ENCODE measurements at regions not wholly inside any gene's neighbourhood (a gene's known extent, or its start where the extent isn't known, plus 50 kb on each side); places are given as distances from the start of the nearest gene placed in this dataset.
"Not testable (repeated sequence)": the region's sequence is repeated elsewhere in the genome, so short reads cannot be mapped to it uniquely, and the experiment has no call there.

- no peak for DNase-seq
These were observed 133.5 kb downstream of the TFCP2L1 start for GRCh38 chr2:121151311-121152109.

- no peak for DNase-seq
These were observed 132.1 kb downstream of the TFCP2L1 start for GRCh38 chr2:121152861-121153260.

- no peak for DNase-seq
These were observed 131.5 kb downstream of the TFCP2L1 start for GRCh38 chr2:121153516-121153915.

GRCh38 chr2:121155502-121156056 is 129.4 kb downstream of the TFCP2L1 start:
- no peak for DNase-seq

GRCh38 chr2:121157481-121157880 is 127.5 kb downstream of the TFCP2L1 start:
- not testable (repeated sequence) for DNase-seq

- no peak for DNase-seq
These were observed 125.5 kb downstream of the TFCP2L1 start for GRCh38 chr2:121159291-121160071.

- DNase-seq, result no peak
These were observed 124.6 kb downstream of the TFCP2L1 start for GRCh38 chr2:121160366-121160765.

GRCh38 chr2:121161272-121161671 is 123.7 kb downstream of the TFCP2L1 start:
- DNase-seq, result no peak

GRCh38 chr2:121162893-121163292 is 122.1 kb downstream of the TFCP2L1 start:
- no peak for DNase-seq

- DNase-seq, result no peak
These were observed 121.0 kb downstream of the TFCP2L1 start for GRCh38 chr2:121164042-121164441.

GRCh38 chr2:121165038-121165542 is 119.9 kb downstream of the TFCP2L1 start:
- no peak for DNase-seq

All from NCI-H2171 treated with DMSO at 0.1 percent for 48 hours (cell line).